CD4-positive, alpha-beta T cell (primary cell): ENCODE measurements at regions not wholly inside any gene's neighbourhood (a gene's known extent, or its start where the extent isn't known, plus 50 kb on each side); places are given as distances from the start of the nearest gene placed in this dataset.

Experiments
- ATAC-seq: fragments of 200-7000 bp; cut with Tn5 transposase; one replicate; pipeline ENCODE4 v1.10.0; 2022; ENCODE audit warnings: mild to moderate bottlenecking; ENCODE audit not compliant: poor library complexity
- CTCF ChIA-PET: fragments of 350-600 bp; sonication (Branson Sonifier 250); formaldehyde crosslinking; loops from one replicate; lab custom pipeline; 2021; ENCODE audit warnings: antibody characterized with exemption, inconsistent platforms; lab: Charles Lee
- POLR2A ChIA-PET: fragments of 350-600 bp; sonication (Branson Sonifier 250); formaldehyde crosslinking; loops from one replicate; lab custom pipeline; 2021; ENCODE audit warnings: antibody characterized with exemption, inconsistent platforms; lab: Charles Lee
- DNase-seq, 14 experiments: peaks; one replicate each; pipeline ENCODE4 v3.0.0-alpha.2; 2013 to 2020; ENCODE audit warnings: mixed read lengths in 2 of 14
- H3K27ac ChIP-seq, 2 donors: one replicate each; pipeline versions ENCODE4 v1.5.1 to v1.7.0; 2013; ENCODE audit warnings: low read length in 2 of 2, low read depth in 1 of 2, mild to moderate bottlenecking in 1 of 2
- H3K27me3 ChIP-seq, 2 experiments: 1 replicate in 1 of 2; 2 replicates in 1 of 2; pipeline versions ENCODE4 v1.6.1 to v1.7.0; 2013; ENCODE audit warnings: low read length in 2 of 2, control low read depth in 1 of 2, mild to moderate bottlenecking in 1 of 2, moderate library complexity in 1 of 2; ENCODE audit not compliant: insufficient read depth in 2 of 2, control insufficient read depth in 1 of 2
- H3K36me3 ChIP-seq: one replicate; pipeline ENCODE4 v1.6.1; 2013; ENCODE audit warnings: low read length, control low read depth; ENCODE audit not compliant: insufficient read depth
- H3K4me1 ChIP-seq: one replicate; pipeline ENCODE4 v1.6.1; 2013; ENCODE audit warnings: low read length, control low read depth; ENCODE audit not compliant: insufficient read depth
- H3K4me3 ChIP-seq: one replicate; pipeline ENCODE4 v1.5.1; 2013; ENCODE audit warnings: mild to moderate bottlenecking, low read length, moderate library complexity
- H3K9me3 ChIP-seq, 2 experiments: 1 replicate in 1 of 2; 2 replicates in 1 of 2; pipeline versions ENCODE4 v1.6.1 to v1.7.0; 2013; ENCODE audit warnings: low read length in 2 of 2, mild to moderate bottlenecking in 2 of 2, control low read depth in 1 of 2, moderate library complexity in 1 of 2; ENCODE audit not compliant: control insufficient read depth in 1 of 2, insufficient read depth in 1 of 2
- H3K27ac Mint-ChIP-seq: one replicate; pipeline ENCODE4 v1.8.0; 2020; ENCODE audit warnings: mixed read lengths
- H3K27me3 Mint-ChIP-seq: one replicate; pipeline ENCODE4 v1.8.0; 2021; ENCODE audit warnings: mixed read lengths
- H3K36me3 Mint-ChIP-seq: one replicate; pipeline ENCODE4 v1.8.0; 2021; ENCODE audit warnings: low read depth, mixed read lengths
- H3K4me1 Mint-ChIP-seq: one replicate; pipeline ENCODE4 v1.8.0; 2021; ENCODE audit warnings: low read depth, mixed read lengths
- H3K4me3 Mint-ChIP-seq: one replicate; pipeline ENCODE4 v1.8.0; 2020; ENCODE audit warnings: mild to moderate bottlenecking, mixed read lengths
- H3K9me3 Mint-ChIP-seq: one replicate; pipeline ENCODE4 v1.8.0; 2020; ENCODE audit warnings: mixed read lengths
- CTCF ChIP-seq: fragments of 200-600 bp; IDR thresholded peaks from one replicate; pipeline ENCODE4 v1.8.0; 2022; ENCODE audit warnings: antibody characterized with exemption, mild to moderate bottlenecking
- intact Hi-C, 2 experiments: fragments of 100-400 bp; cut with DNase I in 1 of 2; cut with micrococcal nuclease in 1 of 2; formaldehyde crosslinking; loops; one replicate each; pipeline versions ENCODE4 v1.15.1 to v1.9.0; 2023 to 2025; cut with DNase I, micrococcal nuclease

GRCh38 chr5:165887147-165887546 lies 2381.7 kb downstream of the MAT2B start:
- DNase-seq, result no peak
- intact Hi-C loops, result no loop called here
- no peaks in the 10 kb centered on the region for H3K27me3 Mint-ChIP-seq
- no peaks in the 10 kb centered on the region for H3K36me3 ChIP-seq
- no peaks in the 10 kb centered on the region for H3K4me1 ChIP-seq
- H3K9me3 ChIP-seq, result peaks cover 5 to 11% of the 10 kb centered on the region in 2 experiments
- H3K4me1 Mint-ChIP-seq, result no peaks in the 10 kb centered on the region
- ChIA-PET POLR2A (no interaction called here), CTCF (no interaction called here)
- ATAC-seq, result no peak
- H3K9me3 Mint-ChIP-seq, result peaks cover 7% of the 10 kb centered on the region
- H3K27ac ChIP-seq, result no peak overlapping the region
- no peak overlapping the region for H3K4me3 Mint-ChIP-seq
- no peak overlapping the region for H3K27ac Mint-ChIP-seq
- no peak for TF ChIP-seq CTCF
- H3K36me3 Mint-ChIP-seq, result no peaks in the 10 kb centered on the region
- no peaks in the 10 kb centered on the region for H3K27me3 ChIP-seq
- H3K4me3 ChIP-seq, result no peak overlapping the region

GRCh38 chr5:165892383-165892782 lies 2387.0 kb downstream of the MAT2B start:
- Mint-ChIP-seq H3K9me3 (peaks cover 8% of the 10 kb centered on the region), H3K36me3 (no peaks in the 10 kb centered on the region), H3K27me3 (no peaks in the 10 kb centered on the region), H3K4me1 (no peaks in the 10 kb centered on the region), H3K4me3 (no peak overlapping the region), H3K27ac (no peak overlapping the region)
- intact Hi-C loops, result no loop called here
- ATAC-seq (no peak), DNase-seq (no peak)
- TF ChIP-seq CTCF, result no peak
- Histone ChIP-seq H3K4me3 (no peak overlapping the region), H3K36me3 (no peaks in the 10 kb centered on the region), H3K9me3 (peaks cover 0 to 11% of the 10 kb centered on the region in 2 experiments), H3K27ac (no peak overlapping the region), H3K4me1 (no peaks in the 10 kb centered on the region), H3K27me3 (no peaks in the 10 kb centered on the region)
- ChIA-PET POLR2A (no interaction called here), CTCF (no interaction called here)

GRCh38 chr5:165894916-165895315 lies 2389.5 kb downstream of the MAT2B start:
- no peak overlapping the region for H3K27ac Mint-ChIP-seq
- DNase-seq (no peak), ATAC-seq (no peak)
- CTCF ChIA-PET, result no interaction called here
- Histone ChIP-seq H3K9me3 (peaks cover 4 to 7% of the 10 kb centered on the region in 2 experiments), H3K27me3 (no peaks in the 10 kb centered on the region), H3K36me3 (no peaks in the 10 kb centered on the region), H3K4me3 (no peak overlapping the region), H3K27ac (no peak overlapping the region), H3K4me1 (no peaks in the 10 kb centered on the region)
- H3K4me3 Mint-ChIP-seq, result no peak overlapping the region
- peaks cover 8% of the 10 kb centered on the region for H3K9me3 Mint-ChIP-seq
- POLR2A ChIA-PET, result no interaction called here
- no peaks in the 10 kb centered on the region for H3K27me3 Mint-ChIP-seq
- H3K4me1 Mint-ChIP-seq, result no peaks in the 10 kb centered on the region
- TF ChIP-seq CTCF, result no peak
- intact Hi-C loops, result no loop called here
- H3K36me3 Mint-ChIP-seq, result no peaks in the 10 kb centered on the region
